ENCODE measurements at regions not wholly inside any gene's neighbourhood (a gene's known extent, or its start where the extent isn't known, plus 50 kb on each side); places are given as distances from the start of the nearest gene placed in this dataset.

- Mint-ChIP-seq H3K9me3 (peaks cover 0 to 6% of the 10 kb centered on the region in 2 experiments; a peak in 2 of 5 replicates), H3K27ac (no peak overlapping the region), H3K4me1 (peaks cover 17% of the 10 kb centered on the region in 2 experiments), H3K4me3 (no peak overlapping the region), H3K36me3 (ENCODE audit: insufficient read depth in 1 of 3, low read depth in 3 of 3) (no peaks in the 10 kb centered on the region), H3K27me3 (ENCODE audit: low read depth) (0 out of 2 replicates have a peak, but pooled peaks cover 1% of the 10 kb centered on the region)
- H3K23ac ChIP-seq (ENCODE audit: insufficient read length, low read depth, low read length): no peak overlapping the region
- H3K4ac ChIP-seq (ENCODE audit: low read depth, low read length): no peak overlapping the region
- H3K4me1 ChIP-seq (ENCODE audit: insufficient read depth, low read length): 0 out of 2 replicates have a peak, but pooled peaks cover 2% of the 10 kb centered on the region
- no peak overlapping the region for H3K18ac ChIP-seq (ENCODE audit: insufficient read length, low read depth, low read length)
- no peaks in the 10 kb centered on the region for H3K79me2 ChIP-seq (ENCODE audit: insufficient read depth, low read length)
- H2BK5ac ChIP-seq (ENCODE audit: insufficient read length, low read length): no peak overlapping the region
- no peak overlapping the region for H2BK12ac ChIP-seq (ENCODE audit: insufficient read length, low read depth, low read length)
- no peaks in the 10 kb centered on the region for H3K23me2 ChIP-seq (ENCODE audit: insufficient read length, low read depth, low read length, poor library complexity, severe bottlenecking)
- no peak overlapping the region for H2AFZ ChIP-seq (ENCODE audit: low read length)
- H3K27ac ChIP-seq (ENCODE audit: insufficient read length, low read depth, low read length): no peak overlapping the region
- H4K20me1 ChIP-seq (ENCODE audit: control insufficient read depth, insufficient read depth, insufficient read length): no peaks in the 10 kb centered on the region
- no CpG with 5 or more reads among the region's 4 CpGs for WGBS (ENCODE audit: extremely low coverage, insufficient read length, low lambda C conversion rate)
- H3K27me3 ChIP-seq (ENCODE audit: insufficient read depth, low read length): no peaks in the 10 kb centered on the region
- no peak overlapping the region for H2BK15ac ChIP-seq (ENCODE audit: low read depth, low read length)
- H2BK20ac ChIP-seq (ENCODE audit: low read depth, low read length, poor library complexity, severe bottlenecking): no peak overlapping the region
- H4K91ac ChIP-seq (ENCODE audit: insufficient read length, low read depth, low read length): no peak overlapping the region
- no peak overlapping the region for H3K4me2 ChIP-seq (ENCODE audit: insufficient read depth, insufficient read length, low read length)
- no peak overlapping the region for H3K56ac ChIP-seq (ENCODE audit: insufficient read length, low read depth, low read length)
- no peak overlapping the region for H4K5ac ChIP-seq (ENCODE audit: insufficient read length, low read depth, low read length)
- H3K79me1 ChIP-seq (ENCODE audit: insufficient read depth, low read depth, low read length, poor library complexity, severe bottlenecking): no peaks in the 10 kb centered on the region
- no peak overlapping the region for H3K14ac ChIP-seq (ENCODE audit: insufficient read depth, low read length)
- H2BK120ac ChIP-seq (ENCODE audit: low read depth, low read length, poor library complexity, severe bottlenecking): no peak overlapping the region
- no peak overlapping the region for H2AK5ac ChIP-seq (ENCODE audit: insufficient read length, low read length)
- no peak overlapping the region for H4K8ac ChIP-seq (replicated peaks; ENCODE audit: insufficient read length, low read depth, low read length)
- H3T11ph ChIP-seq (ENCODE audit: low read length): no peak overlapping the region
- TF ChIP-seq CTCF (conservative IDR thresholded peaks at IDR 0.05): no peak
- no peak overlapping the region for H3K9ac ChIP-seq (ENCODE audit: extremely low read depth, insufficient read length, low read length)
- H3K9me3 ChIP-seq (ENCODE audit: control insufficient read depth, low read depth, low read length): no peaks in the 10 kb centered on the region
- DNase-seq: no peak
Observed at GRCh38 chr6:44548319-44548718, 160.8 kb downstream of the CDC5L start.

Measured in H9 (cell line).